Kidney epithelial cell (primary cell): ENCODE measurements at regions not wholly inside any gene's neighbourhood (a gene's known extent, or its start where the extent isn't known, plus 50 kb on each side); places are given as distances from the start of the nearest gene placed in this dataset.

Experiments
- DNase-seq: peaks from one replicate; pipeline ENCODE4 v3.0.0-alpha.2; 2010; ENCODE audit warnings: low read depth
- H3K27me3 ChIP-seq: 2 replicates; pipeline ENCODE4 v1.6.0; 2011; ENCODE audit warnings: low read length; ENCODE audit not compliant: control insufficient read depth, insufficient read depth
- H3K36me3 ChIP-seq: 2 replicates; pipeline ENCODE4 v1.5.1; 2011; ENCODE audit warnings: low read length; ENCODE audit not compliant: control insufficient read depth, insufficient read depth
- H3K4me3 ChIP-seq: 2 replicates; pipeline ENCODE4 v1.5.1; 2011; ENCODE audit warnings: low read depth, mild to moderate bottlenecking, control low read depth, low read length
- TF ChIP-seq, protein P1 (sequence below): IDR thresholded peaks from 2 replicates; pipeline ENCODE4 v1.5.1; 2011; ENCODE audit warnings: mild to moderate bottlenecking, moderate library complexity, low read length, control low read depth, inconsistent platforms; ENCODE audit not compliant: insufficient read depth, poor library complexity, severe bottlenecking

DNA sequence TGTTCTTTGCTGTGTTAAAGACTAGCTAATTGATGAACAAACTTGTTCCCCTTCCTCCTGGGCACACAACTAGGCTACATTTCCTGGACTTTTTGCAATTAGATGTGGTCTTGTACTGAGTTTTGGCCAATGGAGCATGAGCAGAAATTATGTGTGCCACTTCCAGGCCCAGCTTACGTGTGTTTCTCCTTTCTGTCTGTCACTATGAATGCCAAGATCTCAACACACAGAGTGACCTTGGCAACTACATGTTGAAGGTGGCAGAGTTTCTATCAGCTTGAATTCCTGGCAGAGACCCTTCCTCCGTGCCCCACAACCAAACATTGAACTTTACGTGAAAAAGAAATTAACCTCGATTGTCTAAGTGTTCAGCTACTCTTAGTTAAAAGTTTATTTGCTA is 81.7 kb upstream of the PIAS1 start:
- no peak overlapping the region for H3K4me3 ChIP-seq
- TF ChIP-seq, protein P1, sequence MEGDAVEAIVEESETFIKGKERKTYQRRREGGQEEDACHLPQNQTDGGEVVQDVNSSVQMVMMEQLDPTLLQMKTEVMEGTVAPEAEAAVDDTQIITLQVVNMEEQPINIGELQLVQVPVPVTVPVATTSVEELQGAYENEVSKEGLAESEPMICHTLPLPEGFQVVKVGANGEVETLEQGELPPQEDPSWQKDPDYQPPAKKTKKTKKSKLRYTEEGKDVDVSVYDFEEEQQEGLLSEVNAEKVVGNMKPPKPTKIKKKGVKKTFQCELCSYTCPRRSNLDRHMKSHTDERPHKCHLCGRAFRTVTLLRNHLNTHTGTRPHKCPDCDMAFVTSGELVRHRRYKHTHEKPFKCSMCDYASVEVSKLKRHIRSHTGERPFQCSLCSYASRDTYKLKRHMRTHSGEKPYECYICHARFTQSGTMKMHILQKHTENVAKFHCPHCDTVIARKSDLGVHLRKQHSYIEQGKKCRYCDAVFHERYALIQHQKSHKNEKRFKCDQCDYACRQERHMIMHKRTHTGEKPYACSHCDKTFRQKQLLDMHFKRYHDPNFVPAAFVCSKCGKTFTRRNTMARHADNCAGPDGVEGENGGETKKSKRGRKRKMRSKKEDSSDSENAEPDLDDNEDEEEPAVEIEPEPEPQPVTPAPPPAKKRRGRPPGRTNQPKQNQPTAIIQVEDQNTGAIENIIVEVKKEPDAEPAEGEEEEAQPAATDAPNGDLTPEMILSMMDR, result no peak
- H3K27me3 ChIP-seq, result no peaks in the 10 kb centered on the region

DNA sequence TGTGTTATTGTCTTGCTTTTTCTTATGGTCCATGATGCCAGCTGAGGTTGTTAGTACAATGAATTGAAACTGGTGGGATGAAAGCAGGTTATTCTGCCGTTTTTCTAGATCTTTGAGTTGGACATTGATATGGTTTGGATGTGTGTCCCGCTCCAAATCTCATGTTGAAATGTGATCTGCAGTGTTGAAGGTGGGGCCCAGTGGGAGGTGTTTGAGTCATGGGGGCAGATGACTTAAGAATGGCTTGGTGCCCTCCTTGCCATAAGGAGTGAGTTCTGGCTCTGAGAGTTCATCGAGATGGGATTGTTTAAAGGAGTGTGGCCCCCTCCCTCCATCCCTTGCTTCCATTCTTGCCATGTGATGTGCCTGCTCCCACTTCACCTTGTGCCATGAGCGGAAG is 80.3 kb upstream of the PIAS1 start:
- TF ChIP-seq, protein P1, result no peak
- Histone ChIP-seq H3K36me3 (no peaks in the 10 kb centered on the region), H3K27me3 (no peaks in the 10 kb centered on the region), H3K4me3 (no peak overlapping the region)
- no peak for DNase-seq

More for the DNA sequence above, 81.7 kb upstream of the PIAS1 start:
- no peaks in the 10 kb centered on the region for H3K36me3 ChIP-seq
- DNase-seq, result no peak

DNA sequence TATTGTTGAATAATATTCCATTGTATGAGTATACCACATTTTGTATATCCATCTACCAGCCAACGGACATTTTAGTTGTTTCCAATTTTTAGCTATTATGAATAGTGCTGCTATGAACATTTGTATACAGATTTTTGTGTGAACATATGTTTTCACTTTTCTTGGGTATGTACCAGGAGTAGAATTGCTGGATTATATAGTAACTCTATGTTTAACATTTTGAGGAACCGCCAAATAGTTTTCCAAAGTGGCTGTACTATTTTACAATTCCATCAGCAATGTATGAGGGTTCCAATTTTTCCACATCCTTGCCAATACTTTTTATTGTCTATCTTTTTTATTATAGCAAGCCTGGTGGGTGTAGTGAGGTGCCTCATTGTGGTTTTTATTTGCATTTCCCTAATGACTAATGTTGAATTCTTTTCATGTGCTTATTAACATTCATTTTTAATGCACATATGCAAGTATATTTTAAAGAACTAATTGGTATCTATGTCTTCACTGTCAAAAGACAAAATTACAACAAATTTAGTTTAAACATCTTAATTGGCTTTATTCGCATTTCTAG is 77.5 kb upstream of the PIAS1 start:
- Histone ChIP-seq H3K4me3 (no peak overlapping the region), H3K36me3 (no peaks in the 10 kb centered on the region), H3K27me3 (no peaks in the 10 kb centered on the region)
- TF ChIP-seq, protein P1, result no peak
- DNase-seq, result no peak

DNA sequence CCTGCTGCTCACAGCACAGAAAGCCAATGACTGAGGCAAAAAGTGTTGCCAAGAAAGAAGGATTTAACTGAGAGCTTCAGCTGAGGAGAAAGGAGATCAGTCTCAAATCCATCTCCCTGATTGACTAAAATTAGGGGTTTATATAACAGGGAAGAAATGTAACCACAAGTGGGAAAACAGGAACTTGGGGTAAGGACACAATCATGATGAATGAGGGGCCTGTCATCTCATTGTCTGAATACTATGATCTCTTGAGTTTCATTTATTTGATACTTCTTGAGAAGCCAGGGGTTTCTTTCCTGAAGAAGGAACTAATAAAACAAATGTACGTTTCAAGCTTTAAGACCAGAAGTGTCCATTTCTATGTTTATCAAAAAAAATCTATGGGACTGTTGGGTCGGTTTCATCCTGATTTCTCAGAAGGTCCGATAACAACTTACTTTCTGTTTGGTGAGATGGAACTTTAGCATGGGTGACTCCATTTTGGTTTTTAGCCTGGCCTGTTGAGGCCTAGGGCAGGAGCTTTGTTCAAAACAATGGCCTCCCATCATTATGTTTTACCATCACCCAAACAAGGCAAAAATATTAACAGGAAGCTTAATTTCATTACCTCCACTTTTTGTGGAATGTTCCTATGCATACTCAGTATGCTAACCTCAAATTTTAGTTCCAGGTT is 76.6 kb upstream of the PIAS1 start:
- DNase-seq, result no peak
- Histone ChIP-seq H3K4me3 (no peak overlapping the region), H3K27me3 (no peaks in the 10 kb centered on the region), H3K36me3 (no peaks in the 10 kb centered on the region)
- TF ChIP-seq, protein P1, result no peak

DNA sequence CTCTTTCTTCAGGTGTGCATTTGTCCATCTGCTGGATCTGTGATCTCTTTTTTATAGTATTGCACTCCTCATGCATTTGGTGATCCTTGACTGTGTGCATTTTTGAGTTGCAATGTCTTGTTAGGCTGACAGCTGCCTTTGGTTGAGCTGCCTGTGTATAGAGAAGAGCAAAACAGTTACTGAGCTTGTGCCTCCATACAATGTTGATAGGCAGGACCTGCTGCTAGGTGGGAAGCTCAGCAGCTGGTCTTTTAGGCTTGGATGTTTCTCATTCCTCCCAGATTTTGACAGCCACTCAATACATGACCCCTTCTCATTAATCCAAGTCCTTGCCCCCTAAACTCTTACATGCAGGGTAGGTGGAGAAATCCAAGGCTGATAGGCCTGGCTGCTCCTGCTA is 74.8 kb upstream of the PIAS1 start:
- no peaks in the 10 kb centered on the region for H3K27me3 ChIP-seq
- DNase-seq, result no peak
- TF ChIP-seq, protein P1, result no peak
- H3K4me3 ChIP-seq, result no peak overlapping the region
- H3K36me3 ChIP-seq, result no peaks in the 10 kb centered on the region

DNA sequence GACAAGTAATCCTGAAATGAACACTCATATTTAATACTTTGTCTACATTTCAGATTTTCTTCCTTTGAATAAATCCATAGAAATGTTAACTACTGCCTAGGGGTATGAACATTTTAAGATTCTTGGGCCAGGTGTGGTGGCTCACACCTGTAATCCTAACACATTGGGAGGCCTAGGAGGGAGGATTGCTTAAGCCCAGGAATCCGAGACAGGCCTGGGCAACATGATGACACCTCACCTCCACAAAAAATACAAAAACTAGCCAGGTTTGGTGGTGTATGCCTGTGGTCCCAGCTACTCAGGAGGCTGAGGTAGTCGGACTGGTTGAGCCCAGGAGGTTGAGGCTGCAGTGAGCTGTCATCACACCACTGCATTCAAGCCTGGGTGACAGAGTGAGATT is 73.9 kb upstream of the PIAS1 start:
- Histone ChIP-seq H3K4me3 (no peak overlapping the region), H3K27me3 (no peaks in the 10 kb centered on the region), H3K36me3 (no peaks in the 10 kb centered on the region)
- TF ChIP-seq, protein P1, result no peak
- no peak for DNase-seq
